Spleen (tissue), 11 donors: ENCODE measurements at regions not wholly inside any gene's neighbourhood (a gene's known extent, or its start where the extent isn't known, plus 50 kb on each side); places are given as distances from the start of the nearest gene placed in this dataset.

ENCODE experiments used
- DNase-seq: peaks from one replicate; pipeline ENCODE4 v3.0.0-alpha.2; 2020
- H3K27ac ChIP-seq, 8 donors: fragments of 200-600 bp; sonication (generic) in 7 of 8; 1 replicate in 4 of 8; 2 replicates in 4 of 8; pipeline versions ENCODE4 v1.5.0 to v1.8.0; 2016 to 2021; ENCODE audit warnings: inconsistent platforms in 4 of 8, mild to moderate bottlenecking in 4 of 8, moderate library complexity in 1 of 8
- H3K27me3 ChIP-seq, 7 donors: fragments of 200-600 bp; sonication (generic) in 6 of 7; replicated peaks in 1 of 7; 1 replicate in 4 of 7; 2 replicates in 3 of 7; pipeline versions ENCODE4 v1.5.0 to v1.8.0; 2016 to 2021; ENCODE audit warnings: inconsistent platforms in 3 of 7, mild to moderate bottlenecking in 1 of 7
- H3K36me3 ChIP-seq, 6 donors: fragments of 200-600 bp; sonication (generic) in 5 of 6; 1 replicate in 4 of 6; 2 replicates in 2 of 6; pipeline versions ENCODE4 v1.5.0 to v1.8.0; 2016 to 2021; ENCODE audit warnings: inconsistent platforms in 2 of 6
- H3K4me1 ChIP-seq, 6 donors: fragments of 200-600 bp; sonication (generic) in 5 of 6; 1 replicate in 3 of 6; 2 replicates in 3 of 6; pipeline versions ENCODE4 v1.5.0 to v1.8.0; 2016 to 2021; ENCODE audit warnings: inconsistent platforms in 3 of 6
- H3K4me3 ChIP-seq, 8 donors: fragments of 200-600 bp; sonication (generic) in 7 of 8; 1 replicate in 4 of 8; 2 replicates in 4 of 8; pipeline versions ENCODE4 v1.5.0 to v1.8.0; 2016 to 2021; ENCODE audit warnings: inconsistent platforms in 4 of 8, mild to moderate bottlenecking in 4 of 8, moderate library complexity in 2 of 8
- H3K9me3 ChIP-seq, 8 donors: fragments of 200-600 bp; sonication (generic) in 7 of 8; 1 replicate in 4 of 8; 2 replicates in 4 of 8; pipeline versions ENCODE4 v1.5.0 to v1.8.0; 2016 to 2021; ENCODE audit warnings: inconsistent platforms in 4 of 8
- CTCF ChIP-seq, 11 experiments: fragments of 200-600 bp in 7 of 11; fragments of 450-650 bp in 4 of 11; sonication (generic) in 4 of 11; IDR thresholded peaks in 8 of 11; conservative IDR thresholded peaks in 3 of 11; 1 replicate in 7 of 11; 2 replicates in 4 of 11; pipeline versions ENCODE4 v1.4.0 to v1.8.0; 2016 to 2021; ENCODE audit warnings: antibody characterized with exemption in 11 of 11, inconsistent platforms in 4 of 11, mild to moderate bottlenecking in 1 of 11
- POLR2A ChIP-seq, 3 donors: fragments of 450-650 bp; IDR thresholded peaks; one replicate each; pipeline ENCODE4 v1.5.1; 2017; ENCODE audit warnings: antibody characterized with exemption in 3 of 3, mild to moderate bottlenecking in 1 of 3
- POLR2AphosphoS5 ChIP-seq, 3 donors: sonication (generic); formaldehyde crosslinking; IDR thresholded peaks; one replicate each; pipeline ENCODE4 v1.5.1; 2017; ENCODE audit warnings: antibody characterized with exemption in 3 of 3
- WGBS, 5 donors: extraction: QIAGEN DNeasy Blood & Tissue Kit in 3 of 5; methylation state at CpG; one replicate each; pipeline versions ENCODE4 v1.1.5 to v1.1.7; 2013 to 2018; 5-methylcytosine and 5-hydroxymethylcytosine counted together
- intact Hi-C: fragments of 100-400 bp; cut with DNase I; formaldehyde crosslinking; loops from one replicate; pipeline ENCODE4 v1.15.0; 2023; ENCODE audit warnings: low total_unique reads
- donor health status: healthy with polysubstance abuse.
- donor health status: DM: no; HTN: no; CAD: no; lungs with moderate emphysema.
- donor health status: DM: no; HTN: no; CAD: no.
- donor health status: Bipolar disorder and iron deficiency.
- donor health status: healthy.
- donor health status: DM: no; HTN: no; CAD: no.
- donor health status: DM: yes; HTN: yes; CAD: no.

GRCh38 chr5:4802044-4802443 lies 338.1 kb upstream of the ADAMTS16 start:
- TF ChIP-seq POLR2AphosphoS5 (IDR thresholded peaks at IDR 0.05) (no peak), POLR2A (IDR thresholded peaks at IDR 0.05) (no peak), CTCF (IDR thresholded peaks at IDR 0.05 in 8 of 11, conservative IDR thresholded peaks at IDR 0.05 in 3 of 11) (no peak)
- H3K9me3 ChIP-seq = peaks cover 0 to 9% (median 0%) of the 10 kb centered on the region in 8 donors
- intact Hi-C loops = no loop called here
- no peaks in the 10 kb centered on the region for H3K27me3 ChIP-seq
- H3K36me3 ChIP-seq = no peaks in the 10 kb centered on the region
- no peak overlapping the region for H3K4me3 ChIP-seq
- DNase-seq = no peak
- H3K4me1 ChIP-seq = no peaks in the 10 kb centered on the region
- H3K27ac ChIP-seq = no peak overlapping the region
- WGBS, 5 donors = 42 to 57% (median 55%) methylated on average over 3 of the region's 3 CpGs

GRCh38 chr5:4804691-4805360 lies 335.3 kb upstream of the ADAMTS16 start:
- intact Hi-C loops = no loop called here
- WGBS, 5 donors = 71 to 76% (median 72%) methylated on average over 12 of the region's 12 CpGs
- no peak for DNase-seq

GRCh38 chr5:4815002-4815401 lies 325.1 kb upstream of the ADAMTS16 start:
- intact Hi-C loops = no loop called here
- peaks cover 0 to 17% (median 4%) of the 10 kb centered on the region in 8 donors for H3K9me3 ChIP-seq
- no peaks in the 10 kb centered on the region for H3K27me3 ChIP-seq
- H3K4me1 ChIP-seq = no peaks in the 10 kb centered on the region
- 65 to 80% (median 73%) methylated on average over 3 of the region's 3 CpGs for WGBS, 5 donors
- H3K36me3 ChIP-seq = no peaks in the 10 kb centered on the region
- no peak overlapping the region for H3K4me3 ChIP-seq
- DNase-seq = no peak
- TF ChIP-seq CTCF (IDR thresholded peaks at IDR 0.05 in 8 of 11, conservative IDR thresholded peaks at IDR 0.05 in 3 of 11) (no peak), POLR2A (IDR thresholded peaks at IDR 0.05) (no peak), POLR2AphosphoS5 (IDR thresholded peaks at IDR 0.05) (no peak)
- H3K27ac ChIP-seq = no peak overlapping the region

More at GRCh38 chr5:4804691-4805360, 335.3 kb upstream of the ADAMTS16 start:
- no peaks in the 10 kb centered on the region for H3K4me1 ChIP-seq
- H3K27me3 ChIP-seq = no peaks in the 10 kb centered on the region
- H3K27ac ChIP-seq = no peak overlapping the region
- no peak overlapping the region for H3K4me3 ChIP-seq
- TF ChIP-seq CTCF (IDR thresholded peaks at IDR 0.05 in 8 of 11, conservative IDR thresholded peaks at IDR 0.05 in 3 of 11) = no peak
- peaks cover 0 to 13% (median 4%) of the 10 kb centered on the region in 8 donors for H3K9me3 ChIP-seq
- H3K36me3 ChIP-seq = no peaks in the 10 kb centered on the region

- DNase-seq = no peak
Measured at GRCh38 chr5:4817767-4818166, 322.4 kb upstream of the ADAMTS16 start.

More at GRCh38 chr5:4817767-4818166, 322.4 kb upstream of the ADAMTS16 start:
- intact Hi-C loops = no loop called here
- Histone ChIP-seq H3K36me3 (no peaks in the 10 kb centered on the region), H3K27ac (no peak overlapping the region), H3K9me3 (peaks cover 0 to 15% (median 4%) of the 10 kb centered on the region in 8 donors), H3K27me3 (no peaks in the 10 kb centered on the region), H3K4me3 (no peak overlapping the region), H3K4me1 (no peaks in the 10 kb centered on the region)
- TF ChIP-seq POLR2AphosphoS5 (IDR thresholded peaks at IDR 0.05) (no peak), CTCF (IDR thresholded peaks at IDR 0.05 in 8 of 11, conservative IDR thresholded peaks at IDR 0.05 in 3 of 11) (no peak), POLR2A (IDR thresholded peaks at IDR 0.05) (no peak)
- 31 to 66% (median 47%) methylated on average over 2 of the region's 2 CpGs for WGBS, 5 donors
